HG03354 (cell line): ENCODE measurements at regions not wholly inside any gene's neighbourhood (a gene's known extent, or its start where the extent isn't known, plus 50 kb on each side); places are given as distances from the start of the nearest gene placed in this dataset.
"Not testable (repeated sequence)": the region's sequence is repeated elsewhere in the genome, so short reads cannot be mapped to it uniquely, and the experiment has no call there.

Experiments used
- ATAC-seq: cut with Tn5 transposase; IDR thresholded peaks from one replicate; pipeline ENCODE4 v1.9.1; 2021; ENCODE audit warnings: mild to moderate bottlenecking; ENCODE audit not compliant: unreplicated experiment, poor library complexity, severe bottlenecking

DNA sequence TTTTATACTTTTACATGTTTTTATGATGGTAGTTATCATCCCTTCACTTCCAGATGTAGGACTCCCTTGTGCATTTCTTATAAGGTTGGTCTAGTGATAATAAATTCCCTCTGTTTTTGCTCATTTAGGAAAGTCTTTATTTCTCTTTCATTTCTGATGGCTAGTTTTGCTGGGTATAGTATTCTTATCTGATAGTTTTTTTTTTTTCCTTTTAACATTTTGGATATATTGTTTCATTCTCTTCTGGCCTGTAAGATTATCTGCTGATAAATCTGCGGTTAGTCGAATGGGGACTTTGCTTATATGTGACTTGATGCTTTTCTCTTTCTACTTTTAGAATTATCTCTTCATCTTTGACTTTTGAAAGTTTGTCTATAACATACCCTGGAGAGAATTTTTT, 153.1 kb upstream of the MPHOSPH6 start:
- ATAC-seq = no peak

DNA sequence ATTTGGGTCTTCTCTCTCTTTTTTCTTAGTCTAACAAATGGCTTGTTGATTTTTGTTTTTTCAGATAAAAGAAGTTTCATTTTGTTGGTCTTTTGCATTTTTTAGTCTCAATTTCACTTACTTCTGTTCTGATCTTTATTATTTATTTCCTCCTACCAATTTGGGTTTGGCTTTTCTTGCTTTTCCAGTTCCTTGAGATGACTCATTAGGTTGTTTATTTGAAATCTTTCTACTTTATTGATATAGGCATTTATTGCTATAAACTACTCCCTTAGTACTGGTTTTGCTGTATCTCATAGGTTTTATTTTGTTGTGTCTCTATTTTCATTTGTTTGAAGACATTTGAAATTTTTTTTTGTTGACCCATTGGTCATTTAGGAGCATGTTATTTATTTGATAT, 152.2 kb upstream of the MPHOSPH6 start:
- ATAC-seq = no peak

DNA sequence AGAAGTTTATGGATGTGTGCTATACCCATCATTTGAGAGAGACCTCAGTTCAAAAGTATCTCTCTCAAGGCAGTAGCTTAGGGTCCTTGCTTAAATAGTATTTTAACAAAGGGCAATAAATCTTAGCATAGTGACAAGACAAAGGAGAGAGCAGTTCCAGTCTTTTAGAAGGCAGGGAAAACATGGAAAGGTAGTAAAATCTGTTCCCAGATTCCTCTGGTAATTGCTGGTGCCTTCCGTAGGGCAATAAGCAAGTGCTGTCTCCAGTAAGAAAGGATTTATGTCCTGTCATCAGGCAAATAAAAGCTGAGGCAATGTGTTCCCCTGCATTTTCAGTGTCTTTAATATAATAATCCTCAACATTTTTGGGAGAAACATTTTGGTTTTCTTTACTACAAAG, 149.0 kb upstream of the MPHOSPH6 start:
- ATAC-seq = no peak

DNA sequence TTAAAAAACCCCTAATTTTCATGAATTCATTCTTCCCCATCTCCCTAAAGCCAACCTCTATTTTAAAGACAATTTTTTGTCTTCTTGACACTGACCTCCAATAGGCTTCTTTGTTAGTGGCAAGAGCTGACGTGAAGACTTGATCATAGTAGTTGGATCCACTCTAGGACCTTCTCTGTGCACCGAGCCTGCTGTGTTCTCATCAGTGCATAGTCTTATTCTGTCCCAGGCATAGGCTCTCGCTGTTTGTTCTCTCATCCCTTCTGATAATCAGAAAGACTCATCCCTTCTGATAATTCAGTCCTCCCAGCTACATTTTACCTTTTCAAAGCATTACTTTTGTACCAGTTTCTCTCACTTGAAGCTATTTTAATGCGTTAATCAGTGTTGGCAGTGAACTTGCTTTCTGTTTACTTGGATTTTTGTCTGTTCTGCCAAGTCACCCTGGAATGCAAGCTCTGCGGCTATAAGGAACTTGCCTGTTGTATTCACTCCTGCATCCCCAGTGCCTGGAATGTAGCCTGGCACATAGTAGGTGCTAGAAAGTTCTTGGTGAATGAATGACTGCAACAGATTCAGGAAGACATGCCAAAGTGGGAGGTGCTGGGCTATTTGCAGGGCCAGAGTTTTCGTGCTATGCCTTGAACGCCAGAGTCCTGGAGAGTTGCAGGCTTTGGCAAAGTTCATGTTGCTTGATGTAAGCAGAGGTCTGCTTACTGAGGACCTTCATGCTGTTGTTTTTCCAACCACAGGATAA, 147.6 kb upstream of the MPHOSPH6 start:
- ATAC-seq = no peak

DNA sequence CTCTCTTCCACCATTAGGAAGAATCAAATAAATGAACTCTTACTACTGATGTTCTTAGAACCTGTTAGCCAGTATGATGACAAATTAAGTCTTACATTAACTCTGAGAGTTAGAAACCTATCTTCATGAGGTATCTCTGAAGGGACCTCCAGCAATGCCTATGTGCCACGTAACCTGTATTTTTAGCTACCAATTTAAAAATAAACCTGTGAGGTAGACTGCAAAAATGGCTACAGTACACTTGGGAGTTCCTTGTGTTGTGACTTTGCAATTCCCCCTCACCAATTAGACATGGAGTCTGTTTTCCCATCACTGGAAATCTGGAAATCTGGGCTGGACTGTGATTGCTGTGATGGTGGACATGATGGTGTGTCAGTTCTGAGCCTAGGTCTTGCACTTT, 143.7 kb upstream of the MPHOSPH6 start:
- no peak for ATAC-seq

DNA sequence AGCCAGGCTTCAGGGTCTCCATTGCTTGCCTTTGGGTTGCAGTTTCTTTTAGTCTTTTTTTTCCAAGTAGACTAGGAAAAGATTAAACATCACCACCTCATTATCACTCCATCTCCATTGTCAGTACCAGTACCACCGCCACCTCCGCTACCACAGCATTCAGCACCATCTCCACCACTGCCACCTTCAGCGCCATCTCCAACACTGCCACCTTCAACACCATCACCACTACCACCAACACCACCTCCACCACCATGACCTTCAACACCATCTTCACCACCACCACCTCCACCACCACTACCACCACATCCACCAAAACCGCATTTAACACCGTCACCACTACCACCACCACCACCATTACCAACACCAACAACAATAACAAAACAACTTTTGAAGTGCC, 141.5 kb upstream of the MPHOSPH6 start:
- no peak for ATAC-seq

DNA sequence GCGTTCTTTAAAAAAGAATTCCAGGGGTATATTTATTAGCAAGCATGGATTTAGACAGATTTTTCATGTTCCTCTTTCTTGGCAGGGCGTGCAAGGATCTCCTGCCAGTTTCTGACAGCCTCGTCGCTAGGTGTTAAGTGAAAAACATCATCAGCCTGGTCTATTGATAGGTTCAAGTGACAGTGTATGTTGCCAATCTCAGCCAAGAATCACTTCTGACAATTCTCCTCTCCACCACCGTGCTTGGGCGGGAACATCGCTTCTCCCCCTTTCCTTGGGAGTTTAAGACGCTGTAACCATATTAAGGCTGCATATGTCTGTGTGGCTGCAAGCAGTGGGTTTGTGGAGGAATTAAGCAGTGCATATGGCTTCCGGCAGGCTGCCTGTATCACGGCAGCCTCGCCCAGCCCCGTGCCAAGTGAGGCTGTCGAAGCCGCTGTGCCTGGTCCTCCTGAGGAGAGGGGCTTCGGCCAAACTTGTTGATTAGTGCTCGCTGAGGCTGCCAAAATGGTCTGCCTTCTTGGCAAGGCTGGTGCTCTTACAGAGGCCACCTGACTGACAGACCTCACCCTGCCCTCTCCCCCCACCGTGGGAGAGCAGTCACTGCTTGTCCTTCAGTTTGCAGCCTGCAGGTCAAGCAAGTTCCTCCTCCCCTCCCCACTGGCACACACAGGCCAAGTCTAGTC, 132.2 kb upstream of the MPHOSPH6 start:
- ATAC-seq = no peak

DNA sequence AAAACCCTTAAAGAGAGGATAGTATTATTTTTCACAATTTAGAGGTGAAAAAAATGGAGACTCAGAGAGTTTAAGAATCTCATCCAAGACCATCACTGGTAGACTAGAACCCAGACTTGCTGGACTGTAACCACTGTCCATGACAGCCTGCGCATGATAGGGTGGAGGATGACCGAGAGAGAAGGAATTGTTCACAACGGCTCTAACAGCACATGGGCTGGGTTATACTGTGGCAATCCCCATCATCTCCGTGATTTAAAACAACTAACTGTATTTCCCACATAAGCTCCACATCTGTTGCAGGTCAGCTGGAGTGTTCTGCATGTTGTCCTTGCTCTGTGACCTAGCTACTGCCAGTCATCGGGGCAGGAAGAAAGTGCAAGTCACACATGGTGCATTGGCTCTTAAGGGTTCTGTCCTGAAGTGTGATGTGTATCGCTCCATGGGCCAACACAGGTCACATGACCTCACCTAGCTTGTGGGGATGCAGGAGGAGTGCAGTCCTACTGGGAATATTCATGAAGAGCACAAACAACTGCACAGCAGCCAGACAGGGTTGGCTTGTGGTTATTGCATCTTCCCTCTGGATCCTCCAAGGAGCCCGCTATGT, 131.2 kb upstream of the MPHOSPH6 start:
- no peak for ATAC-seq

DNA sequence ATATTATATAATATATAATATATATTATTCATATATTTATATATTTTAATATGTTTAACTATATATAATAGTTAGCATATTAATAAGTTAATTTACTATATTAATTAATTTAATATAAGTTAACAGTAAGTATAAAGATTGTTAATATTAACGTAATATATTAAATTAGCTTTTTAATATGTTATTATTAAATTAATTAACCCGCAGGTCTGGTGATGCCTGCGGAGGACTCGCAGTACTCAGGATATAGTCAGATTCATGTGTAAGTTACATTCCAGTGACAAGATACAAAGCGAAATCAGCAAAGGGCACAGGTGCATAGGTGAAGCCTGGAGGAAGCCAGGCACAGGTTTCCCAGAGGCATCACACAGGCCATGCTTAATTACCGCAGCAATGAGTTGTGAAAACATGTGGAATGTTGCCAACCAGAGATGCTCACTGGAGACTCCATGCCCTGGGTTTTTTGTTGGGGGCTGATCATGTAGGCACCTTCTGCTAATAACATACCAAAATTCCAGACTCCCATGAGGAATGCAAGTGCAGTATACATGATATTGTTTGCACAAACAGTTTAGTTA, 130.4 kb upstream of the MPHOSPH6 start:
- no peak for ATAC-seq

DNA sequence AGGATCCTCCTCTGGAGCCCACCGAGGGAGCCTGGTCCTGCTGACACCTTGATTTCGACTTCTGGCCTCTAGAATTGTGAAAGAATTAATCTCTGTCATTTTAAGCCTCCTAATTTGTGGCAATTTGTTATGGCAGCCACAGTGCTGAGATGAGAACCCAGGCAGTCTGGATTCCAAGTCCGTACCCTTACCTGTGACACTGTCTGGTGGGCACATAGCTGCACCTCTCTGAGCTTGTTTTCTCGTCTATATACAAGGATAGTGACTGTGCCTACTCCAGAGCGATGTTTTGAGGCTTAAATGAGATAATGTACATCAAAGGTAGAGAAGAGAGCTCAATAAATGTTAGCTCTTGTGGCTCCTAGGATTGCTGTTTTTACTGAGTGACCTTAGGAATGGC, 128.4 kb upstream of the MPHOSPH6 start:
- no peak for ATAC-seq

DNA sequence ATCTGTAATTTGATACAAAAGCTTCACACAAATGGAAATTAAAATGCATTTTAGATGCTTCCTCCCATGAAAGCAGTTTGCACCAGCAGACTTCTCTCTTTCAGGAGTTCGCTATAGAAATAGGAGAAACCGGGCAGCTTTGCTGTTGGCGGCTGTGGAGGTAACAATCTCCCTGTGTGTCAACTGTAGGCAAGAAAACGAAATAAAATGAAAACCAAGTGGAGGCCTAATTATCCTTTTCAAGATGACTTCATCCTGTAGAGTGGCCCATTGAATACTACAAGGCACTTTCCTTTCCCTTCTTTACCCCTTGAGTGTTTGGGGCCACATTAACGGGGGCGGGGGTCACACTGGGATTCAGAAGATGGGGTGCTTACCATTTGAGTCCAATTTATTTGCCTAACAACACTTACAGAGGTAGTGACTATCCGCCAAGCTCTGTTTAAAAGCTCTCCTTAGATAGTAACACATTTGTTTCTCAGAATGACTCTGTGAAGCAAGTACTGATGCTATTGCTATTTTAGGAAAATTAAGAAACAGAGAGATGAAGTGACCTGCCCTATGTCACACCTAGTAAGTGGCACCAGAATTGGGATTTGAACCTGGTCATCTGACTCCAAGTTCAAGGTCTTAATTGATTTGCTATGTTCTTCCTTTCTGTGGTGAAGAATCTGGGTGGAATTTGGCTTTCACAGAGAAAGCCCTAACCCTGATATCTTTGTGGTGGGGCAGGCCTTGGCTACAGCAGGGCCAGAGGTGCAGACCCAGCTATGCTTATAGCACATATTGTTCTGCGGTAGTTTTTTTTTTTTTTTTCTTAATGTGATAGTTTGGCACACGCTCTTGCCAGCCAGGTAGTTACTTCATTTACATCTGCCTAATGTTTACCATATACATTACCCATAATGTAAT, 125.5 kb upstream of the MPHOSPH6 start:
- ATAC-seq = no peak

DNA sequence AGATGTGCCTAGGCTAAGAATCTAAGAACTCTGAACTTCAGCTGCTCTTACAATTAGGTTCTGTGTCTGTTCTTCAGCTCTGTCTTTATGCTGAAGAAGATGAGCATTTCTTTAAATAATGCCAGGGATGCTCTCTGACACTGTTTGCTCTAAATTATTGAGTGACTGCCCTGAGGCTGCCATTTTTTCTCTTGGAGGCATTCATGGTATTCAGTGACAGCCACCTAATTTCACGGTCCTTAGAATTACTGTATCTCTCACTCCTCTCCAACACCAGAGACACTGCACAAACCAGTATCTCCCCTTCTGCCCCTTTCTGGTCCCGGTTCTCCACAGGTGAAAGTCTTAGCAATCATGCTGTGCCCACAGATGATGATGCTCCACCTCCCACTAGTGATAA, 123.6 kb upstream of the MPHOSPH6 start:
- ATAC-seq = no peak

DNA sequence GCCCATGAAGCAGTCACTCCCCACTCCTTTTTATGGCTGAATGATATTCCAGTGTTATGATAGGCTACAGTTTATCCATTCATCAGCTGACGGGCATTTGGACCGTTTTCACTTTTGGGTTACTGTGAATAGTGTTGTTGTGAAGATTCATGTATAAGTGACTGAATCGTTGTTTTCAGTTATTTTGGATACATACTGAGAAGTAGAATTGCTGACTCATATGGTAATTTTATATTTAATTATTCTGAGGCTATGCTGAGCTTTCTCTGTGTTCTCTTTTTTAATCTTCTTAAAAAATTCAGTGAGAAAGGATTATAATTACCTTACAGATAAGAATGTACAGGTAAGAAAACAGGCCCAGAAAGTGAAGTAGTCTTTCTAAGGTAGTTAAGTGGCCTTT, 117.9 kb upstream of the MPHOSPH6 start:
- no peak for ATAC-seq

DNA sequence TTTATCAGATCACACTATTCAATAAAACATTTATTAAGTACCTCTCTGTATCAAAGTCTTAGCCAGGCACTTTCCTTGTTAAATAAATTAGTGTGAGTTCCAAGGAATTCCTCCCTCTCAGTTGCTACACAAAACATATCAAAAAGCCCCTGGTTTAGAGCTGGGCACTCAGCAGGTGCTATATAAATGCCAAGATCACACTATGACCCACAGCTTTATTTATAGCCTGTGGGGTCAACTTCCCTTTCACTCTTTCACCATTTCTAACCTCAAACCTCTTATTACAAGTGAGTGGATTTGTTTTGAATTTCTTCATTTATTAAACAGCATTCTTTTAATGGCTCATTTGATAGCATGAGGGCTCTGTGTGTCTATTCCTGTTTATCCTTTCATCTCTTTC, 112.6 kb upstream of the MPHOSPH6 start:
- ATAC-seq = no peak

DNA sequence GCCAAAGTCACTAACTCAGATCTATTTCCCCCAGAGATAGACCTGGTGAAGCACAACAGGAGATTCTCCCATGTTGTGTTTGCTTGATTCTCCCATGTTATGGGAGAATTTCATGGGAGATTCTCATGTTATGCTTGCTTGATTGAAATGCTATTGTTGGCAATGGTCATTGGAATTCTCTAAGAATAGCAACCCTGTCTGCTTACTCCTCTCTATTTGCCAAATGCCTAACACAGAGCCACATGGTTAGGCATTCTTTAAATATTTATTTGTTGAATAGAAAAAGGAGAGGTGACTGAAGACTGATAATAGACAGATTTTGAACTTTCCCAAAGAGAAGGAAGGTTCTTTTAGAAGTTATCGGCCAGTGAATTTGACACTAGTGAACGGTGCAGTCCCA, 111.5 kb upstream of the MPHOSPH6 start:
- ATAC-seq = no peak

DNA sequence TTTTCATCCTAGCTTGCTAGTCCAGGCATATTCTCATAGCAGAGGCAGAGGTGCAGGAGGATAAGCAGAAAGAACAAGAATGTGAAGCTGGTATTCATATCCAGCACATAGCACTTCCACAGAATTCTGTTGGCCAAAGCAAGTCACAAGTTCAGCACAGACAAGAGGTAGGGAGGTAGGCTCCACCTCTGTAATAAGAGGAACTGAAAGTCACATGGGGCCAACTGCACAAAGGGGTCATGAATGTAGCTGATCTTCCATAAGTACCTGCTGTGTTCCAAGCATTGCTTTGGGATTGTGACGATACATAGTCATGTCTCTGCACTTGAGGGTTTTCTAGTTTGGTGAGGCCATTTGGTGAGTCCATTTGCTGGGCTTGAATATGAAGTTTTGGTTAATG, 110.8 kb upstream of the MPHOSPH6 start:
- ATAC-seq = no peak

DNA sequence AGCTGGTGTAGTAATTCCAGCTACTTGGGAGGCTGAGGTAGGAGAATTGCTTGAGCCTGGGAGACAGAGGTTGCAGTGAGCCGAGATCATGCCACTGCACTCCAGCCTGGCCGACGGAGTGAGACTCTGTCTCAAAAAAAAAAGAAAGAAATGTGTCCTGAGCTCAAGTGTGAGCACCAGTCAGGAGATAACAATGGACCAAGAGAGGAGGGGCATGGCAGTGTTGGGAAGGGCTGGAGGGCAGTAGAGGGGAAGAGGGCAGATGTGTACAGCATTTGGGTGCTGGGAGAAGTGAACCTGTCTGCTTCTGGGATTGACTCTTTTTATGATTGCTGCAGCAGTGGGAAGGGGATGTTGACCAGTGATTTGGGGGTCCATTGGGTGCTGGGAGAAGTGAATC, 105.3 kb upstream of the MPHOSPH6 start:
- not testable (repeated sequence) for ATAC-seq

DNA sequence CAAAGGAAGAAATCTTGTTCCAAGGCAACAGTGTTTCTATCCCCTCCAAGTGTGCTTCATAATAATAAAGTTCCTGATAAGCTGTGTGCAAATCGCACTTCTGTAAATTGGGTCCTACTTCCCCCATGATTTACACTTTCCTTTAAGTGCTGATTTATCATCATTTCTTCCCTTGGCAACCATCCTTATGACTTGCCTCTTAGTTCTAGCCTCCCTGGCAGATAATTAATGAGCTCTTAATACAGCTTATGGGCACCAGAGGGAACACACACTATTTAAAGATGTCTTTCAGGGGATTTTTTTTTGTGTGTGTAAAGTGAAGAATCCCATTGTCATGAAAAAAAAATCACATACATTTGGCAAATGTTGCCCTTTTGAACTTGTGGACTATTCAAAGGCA, 101.6 kb upstream of the MPHOSPH6 start:
- ATAC-seq = no peak

DNA sequence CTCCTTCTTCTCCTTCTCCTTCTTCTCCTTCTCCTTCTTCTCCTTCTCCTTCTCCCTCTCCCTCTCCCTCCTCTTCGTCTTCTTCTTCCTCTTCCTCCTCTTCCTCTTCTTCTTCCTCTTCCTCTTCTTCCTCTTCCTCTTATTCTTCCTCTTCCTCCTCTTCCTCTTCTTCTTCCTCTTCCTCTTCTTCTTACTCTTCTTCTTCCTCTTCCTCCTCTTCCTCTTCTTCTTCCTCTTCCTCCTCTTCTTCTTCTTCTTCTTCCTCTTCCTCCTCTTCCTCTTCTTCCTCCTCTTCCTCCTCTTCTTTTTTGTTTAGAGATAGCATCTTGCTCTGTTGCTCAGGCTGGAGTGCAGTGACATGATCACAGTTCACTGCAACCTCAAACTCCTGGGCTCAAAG, 97.7 kb upstream of the MPHOSPH6 start:
- not testable (repeated sequence) for ATAC-seq

DNA sequence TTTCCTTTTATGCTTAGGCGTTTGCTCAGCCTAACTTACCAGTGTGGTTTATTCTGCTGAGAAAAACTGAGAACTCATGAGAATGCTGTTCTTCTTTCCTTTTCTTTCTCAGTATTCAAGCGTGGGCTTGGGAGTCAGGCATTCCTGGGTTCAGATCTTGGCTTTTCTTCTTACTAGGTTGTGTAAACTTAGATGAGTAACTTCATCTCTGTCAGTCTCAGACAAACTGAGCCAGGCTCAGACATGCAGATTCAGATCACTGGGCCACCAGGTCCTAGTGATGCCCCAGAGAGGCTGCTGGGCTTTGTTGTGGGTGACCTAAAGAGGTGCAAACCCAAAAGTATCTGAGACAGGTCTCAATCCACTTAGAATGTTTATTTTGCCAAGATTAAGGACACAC, 95.8 kb upstream of the MPHOSPH6 start:
- no peak for ATAC-seq
